Right ventricle myocardium inferior (tissue), 1 donor: ENCODE measurements at regions not wholly inside any gene's neighbourhood (a gene's known extent, or its start where the extent isn't known, plus 50 kb on each side); places are given as distances from the start of the nearest gene placed in this dataset.

Experiments used
- ATAC-seq: fragments of 200-7000 bp; cut with Tn5 transposase; one replicate; pipeline ENCODE4 v1.9.1; 2020; ENCODE audit warnings: mild to moderate bottlenecking, moderate library complexity
- DNase-seq: peaks from one replicate; pipeline ENCODE4 v3.0.0; 2021; ENCODE audit errors: missing footprints
- intact Hi-C: fragments of 100-400 bp; cut with DNase I; formaldehyde crosslinking; loops from one replicate; pipeline ENCODE4 v1.11.0; 2022
- donor health status: DM: no; HTN: yes; CAD: no; lungs with severe emphysema.

GRCh38 chr13:112001571-112001970 is 65.4 kb upstream of the SOX1 start:
- DNase-seq, result no peak
- ATAC-seq, result no peak
- intact Hi-C loops, result no loop called here

- DNase-seq, result no peak
- ATAC-seq, result no peak
- intact Hi-C loops, result no loop called here
These were observed 63.6 kb upstream of the SOX1 start for GRCh38 chr13:112003396-112003795.

GRCh38 chr13:112003941-112004340 is 63.0 kb upstream of the SOX1 start:
- intact Hi-C loops, result no loop called here
- ATAC-seq (no peak), DNase-seq (no peak)

GRCh38 chr13:112005925-112006324 is 61.0 kb upstream of the SOX1 start:
- no peak for DNase-seq
- no peak for ATAC-seq
- intact Hi-C loops, result no loop called here

- intact Hi-C loops, result no loop called here
- ATAC-seq (no peak), DNase-seq (no peak)
These were observed 59.8 kb upstream of the SOX1 start for GRCh38 chr13:112007191-112007590.

- ATAC-seq (no peak), DNase-seq (no peak)
- intact Hi-C loops, result no loop called here
These were observed 56.2 kb upstream of the SOX1 start for GRCh38 chr13:112010714-112011113.

- no peak for DNase-seq
- no peak for ATAC-seq
- intact Hi-C loops, result no loop called here
These were observed 54.8 kb upstream of the SOX1 start for GRCh38 chr13:112012016-112012704.

GRCh38 chr13:112012705-112013085 is 54.3 kb upstream of the SOX1 start:
- intact Hi-C loops, result no loop called here
- DNase-seq (no peak), ATAC-seq (no peak)

GRCh38 chr13:112013665-112014064 is 53.3 kb upstream of the SOX1 start:
- ATAC-seq, result no peak
- intact Hi-C loops, result no loop called here
- DNase-seq, result no peak

GRCh38 chr13:112014857-112015256 is 52.1 kb upstream of the SOX1 start:
- intact Hi-C loops, result no loop called here
- no peak for ATAC-seq

More at GRCh38 chr13:112014857-112015256, 52.1 kb upstream of the SOX1 start:
- DNase-seq, result no peak
